Liver (tissue), 8 donors: ENCODE measurements at regions not wholly inside any gene's neighbourhood (a gene's known extent, or its start where the extent isn't known, plus 50 kb on each side); places are given as distances from the start of the nearest gene placed in this dataset.

Source experiments
- DNase-seq: peaks from one replicate; pipeline ENCODE4 v3.0.0-alpha.2; 2017; ENCODE audit warnings: low spot score
- H3K27ac ChIP-seq, 2 donors: one replicate each; pipeline ENCODE4 v1.7.0; 2013; ENCODE audit warnings: inconsistent platforms in 2 of 2, low read length in 2 of 2, control low read depth in 1 of 2, low read depth in 1 of 2, mild to moderate bottlenecking in 1 of 2
- H3K27me3 ChIP-seq, 4 donors: one replicate each; pipeline versions ENCODE4 v1.6.1 to v1.7.0; 2013; ENCODE audit warnings: low read length in 3 of 4, inconsistent platforms in 1 of 4, mild to moderate bottlenecking in 1 of 4, moderate library complexity in 1 of 4; ENCODE audit not compliant: control insufficient read depth in 4 of 4, insufficient read depth in 4 of 4
- H3K36me3 ChIP-seq, 4 donors: one replicate each; pipeline versions ENCODE4 v1.6.1 to v1.7.0; 2013; ENCODE audit warnings: low read length in 3 of 4, mild to moderate bottlenecking in 3 of 4, low read depth in 1 of 4, moderate library complexity in 1 of 4; ENCODE audit not compliant: control insufficient read depth in 4 of 4, insufficient read depth in 3 of 4
- H3K4me1 ChIP-seq, 4 donors: one replicate each; pipeline versions ENCODE4 v1.6.1 to v1.7.0; 2013; ENCODE audit warnings: low read length in 3 of 4, mild to moderate bottlenecking in 3 of 4, moderate library complexity in 1 of 4; ENCODE audit not compliant: control insufficient read depth in 4 of 4, insufficient read depth in 4 of 4
- H3K4me3 ChIP-seq, 3 donors: one replicate each; pipeline versions ENCODE4 v1.6.1 to v1.7.0; 2013; ENCODE audit warnings: low read length in 3 of 3, control low read depth in 1 of 3, low read depth in 1 of 3, mild to moderate bottlenecking in 1 of 3
- H3K9ac ChIP-seq, 2 donors: one replicate each; pipeline ENCODE4 v1.7.0; 2013; ENCODE audit warnings: low read length in 2 of 2, mild to moderate bottlenecking in 2 of 2, moderate library complexity in 2 of 2, control low read depth in 1 of 2, low read depth in 1 of 2
- H3K9me3 ChIP-seq, 4 donors: one replicate each; pipeline versions ENCODE4 v1.6.1 to v1.7.0; 2013; ENCODE audit warnings: low read length in 3 of 4; ENCODE audit not compliant: control insufficient read depth in 4 of 4
- CTCF ChIP-seq: fragments of 150-350 bp; IDR thresholded peaks from 2 replicates; pipeline ENCODE4 v1.5.1; 2017; ENCODE audit warnings: improper control_type of control experiment, low read depth, low read length; ENCODE audit not compliant: missing input control
- EGR1 ChIP-seq, 2 donors: IDR thresholded peaks; 2 replicates each; pipeline ENCODE4 v1.6.1; 2016 to 2018; ENCODE audit warnings: antibody characterized with exemption in 2 of 2, low read depth in 2 of 2
- FOXA2 ChIP-seq: IDR thresholded peaks from 2 replicates; pipeline ENCODE4 v1.6.1; 2016; ENCODE audit warnings: antibody characterized with exemption
- GABPA ChIP-seq, 2 donors: IDR thresholded peaks in 1 of 2; conservative IDR thresholded peaks in 1 of 2; 2 replicates each; pipeline ENCODE4 v1.6.1; 2016; ENCODE audit warnings: antibody characterized with exemption in 2 of 2, mild to moderate bottlenecking in 1 of 2, moderate library complexity in 1 of 2
- HNF4A ChIP-seq, 2 donors: conservative IDR thresholded peaks; 2 replicates each; pipeline ENCODE4 v1.6.1; 2016; ENCODE audit warnings: antibody characterized with exemption in 2 of 2, mild to moderate bottlenecking in 2 of 2
- HNF4G ChIP-seq: IDR thresholded peaks from 2 replicates; pipeline ENCODE4 v1.6.1; 2016; ENCODE audit warnings: antibody characterized with exemption
- JUND ChIP-seq, 2 donors: IDR thresholded peaks; 2 replicates each; pipeline ENCODE4 v1.6.1; 2016; ENCODE audit warnings: antibody characterized with exemption in 2 of 2
- NR2F2 ChIP-seq: IDR thresholded peaks from 2 replicates; pipeline ENCODE4 v1.6.1; 2016; ENCODE audit warnings: antibody characterized with exemption
- RAD21 ChIP-seq, 2 donors: IDR thresholded peaks; 2 replicates each; pipeline ENCODE4 v1.6.1; 2016; ENCODE audit warnings: antibody characterized with exemption in 2 of 2, mild to moderate bottlenecking in 2 of 2
- REST ChIP-seq: IDR thresholded peaks from 2 replicates; pipeline ENCODE4 v1.6.1; 2016; ENCODE audit warnings: antibody characterized with exemption, mild to moderate bottlenecking
- RXRA ChIP-seq, 2 donors: IDR thresholded peaks; 2 replicates each; pipeline ENCODE4 v1.6.1; 2017 to 2018; ENCODE audit warnings: antibody characterized with exemption in 2 of 2, mild to moderate bottlenecking in 1 of 2
- SP1 ChIP-seq: IDR thresholded peaks from 2 replicates; pipeline ENCODE4 v1.6.1; 2018; ENCODE audit warnings: antibody characterized with exemption, mild to moderate bottlenecking
- TAF1 ChIP-seq: conservative IDR thresholded peaks from 2 replicates; pipeline ENCODE4 v1.6.1; 2016; ENCODE audit warnings: antibody characterized with exemption, mild to moderate bottlenecking
- YY1 ChIP-seq: IDR thresholded peaks from 2 replicates; pipeline ENCODE4 v1.6.1; 2016; ENCODE audit warnings: antibody characterized with exemption, mild to moderate bottlenecking
- WGBS: extraction: QIAGEN DNeasy Blood & Tissue Kit; methylation state at CpG from one replicate; pipeline ENCODE4 v1.1.7; 2013; 5-methylcytosine and 5-hydroxymethylcytosine counted together
- TF ChIP-seq, protein P1 (sequence below): IDR thresholded peaks from 2 replicates; pipeline ENCODE4 v1.6.1; 2016; ENCODE audit warnings: antibody characterized with exemption
- TF ChIP-seq, protein P2 (sequence below): IDR thresholded peaks from 2 replicates; pipeline ENCODE4 v1.6.1; 2016; ENCODE audit warnings: antibody characterized with exemption
- donor health status: healthy.
- donor health status: healthy.
- donor health status: healthy.
- donor health status: healthy.
- donor health status: healthy.

DNA sequence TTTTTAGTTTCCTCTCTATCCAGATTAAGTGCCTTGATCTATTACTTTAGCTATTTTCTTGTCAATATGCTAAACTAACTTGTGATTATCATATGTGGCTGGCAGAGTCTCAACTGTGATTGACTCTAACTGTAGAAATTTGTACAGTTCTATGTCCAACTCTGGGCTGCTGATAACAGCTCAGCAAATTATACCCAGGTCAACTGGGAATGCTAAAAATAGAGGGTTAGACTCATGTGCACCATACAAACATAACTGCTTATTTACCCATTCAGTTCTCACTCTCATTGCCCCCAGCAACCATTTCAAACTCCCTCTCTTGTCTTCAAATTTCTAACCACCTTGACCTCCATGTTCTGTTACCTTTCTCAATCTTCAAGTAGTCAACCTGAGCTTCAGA is 576.9 kb downstream of the TDRD15 start:
- Histone ChIP-seq H3K27me3 (no peaks in the 10 kb centered on the region), H3K4me3 (no peak overlapping the region), H3K27ac (no peak overlapping the region), H3K4me1 (no peaks in the 10 kb centered on the region), H3K9ac (no peak overlapping the region), H3K36me3 (no peaks in the 10 kb centered on the region), H3K9me3 (no peaks in the 10 kb centered on the region)
- TF ChIP-seq CTCF (no peak), TAF1 (no peak), YY1 (no peak), HNF4G (no peak), JUND (IDR thresholded peaks at IDR 0.05) (no peak), RXRA (IDR thresholded peaks at IDR 0.05) (no peak), FOXA2 (no peak), GABPA (IDR thresholded peaks at IDR 0.05 in 1 of 2, conservative IDR thresholded peaks at IDR 0.05 in 1 of 2) (no peak), SP1 (no peak), NR2F2 (no peak), EGR1 (IDR thresholded peaks at IDR 0.05; ENCODE audit: low read depth in 2 of 2) (no peak)
- TF ChIP-seq, protein P1, sequence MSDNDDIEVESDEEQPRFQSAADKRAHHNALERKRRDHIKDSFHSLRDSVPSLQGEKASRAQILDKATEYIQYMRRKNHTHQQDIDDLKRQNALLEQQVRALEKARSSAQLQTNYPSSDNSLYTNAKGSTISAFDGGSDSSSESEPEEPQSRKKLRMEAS: no peak
- no peak for DNase-seq

DNA sequence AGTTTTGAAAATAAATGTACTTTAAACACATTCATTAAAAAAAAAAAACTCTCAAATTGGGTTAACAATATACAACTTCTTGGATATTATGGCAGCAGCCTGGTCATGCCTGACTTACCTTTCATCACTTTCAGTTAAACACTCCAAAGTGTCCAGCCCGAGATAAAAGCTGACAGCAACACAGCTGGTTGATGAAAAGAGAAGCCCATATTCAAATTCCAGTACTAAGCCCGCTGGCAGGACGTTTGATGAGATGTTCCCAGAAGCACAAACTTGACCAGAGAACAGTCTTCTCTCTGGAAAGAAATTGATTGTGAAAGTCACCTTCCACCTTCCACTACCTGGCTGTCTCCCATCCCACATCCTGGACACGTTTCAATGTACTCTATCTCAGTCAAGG is 586.3 kb downstream of the TDRD15 start:
- Histone ChIP-seq H3K9me3 (no peaks in the 10 kb centered on the region), H3K36me3 (no peaks in the 10 kb centered on the region), H3K4me1 (no peaks in the 10 kb centered on the region), H3K27ac (no peak overlapping the region), H3K4me3 (no peak overlapping the region), H3K27me3 (peaks cover 0 to 4% (median 1%) of the 10 kb centered on the region in 4 donors), H3K9ac (no peak overlapping the region)
- WGBS: 58% methylated on average over 4 of the region's 4 CpGs
- no peak for DNase-seq
- TF ChIP-seq JUND (IDR thresholded peaks at IDR 0.05) (no peak), RXRA (IDR thresholded peaks at IDR 0.05) (no peak), HNF4G (no peak), SP1 (no peak), HNF4A (conservative IDR thresholded peaks at IDR 0.05) (no peak), CTCF (no peak)

DNA sequence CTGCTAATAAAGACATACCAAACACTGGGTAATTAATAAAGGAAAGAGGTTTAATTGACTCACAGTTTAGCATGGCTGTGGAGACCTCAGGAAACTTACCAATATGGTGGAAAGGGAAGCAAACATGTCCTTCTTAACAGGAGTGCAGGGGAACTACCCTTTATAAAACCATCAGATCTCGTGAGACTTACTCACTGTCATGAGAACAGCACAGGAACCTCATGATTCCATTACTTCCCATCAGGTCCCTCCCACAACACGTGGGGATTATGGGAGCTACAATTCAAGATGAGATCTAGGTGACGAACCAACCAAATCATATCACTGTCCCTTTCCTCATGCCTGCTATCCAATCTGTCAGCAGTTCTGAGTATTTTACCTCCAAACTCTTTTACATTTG is 586.7 kb downstream of the TDRD15 start:
- 63% methylated on average over 3 of the region's 3 CpGs for WGBS
- no peak for DNase-seq
- TF ChIP-seq RAD21 (IDR thresholded peaks at IDR 0.05) (no peak), FOXA2 (no peak), EGR1 (IDR thresholded peaks at IDR 0.05; ENCODE audit: low read depth in 2 of 2) (no peak), YY1 (no peak), TAF1 (no peak), CTCF (no peak), REST (no peak)
- TF ChIP-seq, protein P2, sequence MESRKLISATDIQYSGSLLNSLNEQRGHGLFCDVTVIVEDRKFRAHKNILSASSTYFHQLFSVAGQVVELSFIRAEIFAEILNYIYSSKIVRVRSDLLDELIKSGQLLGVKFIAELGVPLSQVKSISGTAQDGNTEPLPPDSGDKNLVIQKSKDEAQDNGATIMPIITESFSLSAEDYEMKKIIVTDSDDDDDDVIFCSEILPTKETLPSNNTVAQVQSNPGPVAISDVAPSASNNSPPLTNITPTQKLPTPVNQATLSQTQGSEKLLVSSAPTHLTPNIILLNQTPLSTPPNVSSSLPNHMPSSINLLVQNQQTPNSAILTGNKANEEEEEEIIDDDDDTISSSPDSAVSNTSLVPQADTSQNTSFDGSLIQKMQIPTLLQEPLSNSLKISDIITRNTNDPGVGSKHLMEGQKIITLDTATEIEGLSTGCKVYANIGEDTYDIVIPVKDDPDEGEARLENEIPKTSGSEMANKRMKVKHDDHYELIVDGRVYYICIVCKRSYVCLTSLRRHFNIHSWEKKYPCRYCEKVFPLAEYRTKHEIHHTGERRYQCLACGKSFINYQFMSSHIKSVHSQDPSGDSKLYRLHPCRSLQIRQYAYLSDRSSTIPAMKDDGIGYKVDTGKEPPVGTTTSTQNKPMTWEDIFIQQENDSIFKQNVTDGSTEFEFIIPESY: no peak

More for the DNA sequence above, 586.7 kb downstream of the TDRD15 start:
- H3K4me3 ChIP-seq: no peak overlapping the region
- H3K36me3 ChIP-seq: no peaks in the 10 kb centered on the region
- no peaks in the 10 kb centered on the region for H3K4me1 ChIP-seq
- H3K27me3 ChIP-seq: peaks cover 0 to 6% (median 1%) of the 10 kb centered on the region in 4 donors
- H3K27ac ChIP-seq: no peak overlapping the region
- no peaks in the 10 kb centered on the region for H3K9me3 ChIP-seq
- H3K9ac ChIP-seq: no peak overlapping the region
